Left lung (tissue), 4 donors: ENCODE measurements at regions not wholly inside any gene's neighbourhood (a gene's known extent, or its start where the extent isn't known, plus 50 kb on each side); places are given as distances from the start of the nearest gene placed in this dataset.

Experiments
- ATAC-seq: fragments of 200-7000 bp; cut with Tn5 transposase; one replicate; pipeline ENCODE4 v1.9.1; 2020; ENCODE audit warnings: moderate library complexity
- DNase-seq, 4 donors: peaks; one replicate each; pipeline ENCODE4 v3.0.0-alpha.2; 2013 to 2020
- H3K27ac ChIP-seq, 2 donors: fragments of 200-600 bp; sonication (generic) in 1 of 2; one replicate each; pipeline versions ENCODE4 v1.5.0 to v1.8.0; 2020 to 2021
- H3K27me3 ChIP-seq, 2 donors: fragments of 200-600 bp; sonication (generic) in 1 of 2; one replicate each; pipeline versions ENCODE4 v1.5.0 to v1.8.0; 2020 to 2021
- H3K36me3 ChIP-seq, 2 donors: fragments of 200-600 bp; sonication (generic) in 1 of 2; one replicate each; pipeline versions ENCODE4 v1.5.0 to v1.8.0; 2020 to 2021
- H3K4me1 ChIP-seq, 2 donors: fragments of 200-600 bp; one replicate each; pipeline ENCODE4 v1.8.0; 2021
- H3K4me3 ChIP-seq, 2 donors: fragments of 200-600 bp; sonication (generic) in 1 of 2; one replicate each; pipeline versions ENCODE4 v1.5.0 to v1.8.0; 2020 to 2021; ENCODE audit warnings: mild to moderate bottlenecking in 1 of 2
- H3K9me3 ChIP-seq, 2 donors: fragments of 200-600 bp; sonication (generic) in 1 of 2; one replicate each; pipeline versions ENCODE4 v1.5.0 to v1.8.0; 2020 to 2021
- intact Hi-C, 2 donors: fragments of 100-400 bp; cut with DNase I; formaldehyde crosslinking; loops; one replicate each; pipeline versions ENCODE4 v1.11.2 to v1.14.2; 2022
- TF ChIP-seq, protein P1 (sequence below), 2 donors: fragments of 200-600 bp; sonication (generic) in 1 of 2; IDR thresholded peaks; one replicate each; pipeline versions ENCODE4 v1.5.0 to v1.8.0; 2021; ENCODE audit warnings: antibody characterized with exemption in 2 of 2
- donor health status: DM: no; HTN: yes; CAD: no.
- donor health status: DM: no; HTN: no; CAD: no.

DNA sequence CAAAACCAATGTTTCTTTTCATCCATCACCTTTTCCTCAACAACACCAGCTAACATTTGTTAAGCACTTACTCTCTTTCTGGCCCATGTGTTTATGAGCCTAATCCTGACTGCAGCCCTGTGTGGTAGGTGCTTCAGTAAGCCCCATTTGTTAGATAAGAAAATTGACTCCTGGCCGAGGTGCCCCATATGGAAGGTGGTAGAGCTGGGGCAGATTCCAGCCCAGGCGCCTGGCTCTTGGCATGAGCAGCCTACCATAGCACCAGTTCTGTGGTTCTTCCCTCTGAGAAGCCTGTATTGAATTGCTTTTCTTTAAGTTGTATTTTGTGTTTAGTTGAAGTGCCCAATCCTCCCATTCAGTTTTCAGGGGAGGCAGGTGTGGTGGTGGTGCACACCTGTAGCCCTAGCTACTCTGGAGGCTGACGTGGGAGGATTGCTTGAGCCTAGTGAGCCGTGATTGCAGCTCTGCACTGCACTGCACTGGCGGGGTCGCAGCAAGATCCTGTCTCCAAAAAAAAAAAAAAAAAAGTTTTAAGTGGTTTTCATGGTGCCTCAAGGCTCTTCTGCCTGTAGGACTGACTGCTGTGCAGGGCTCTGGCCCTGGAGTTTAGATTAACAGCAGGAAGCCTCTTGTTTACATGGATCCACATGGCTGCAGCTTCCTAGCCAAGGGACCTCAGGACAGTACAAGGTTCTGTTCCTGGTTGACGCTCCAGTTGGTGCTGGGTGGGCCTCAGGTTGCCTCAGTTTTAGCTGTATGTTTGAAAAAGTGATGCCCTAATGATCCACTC, 125.9 kb downstream of the MRPS6 start:
- Histone ChIP-seq H3K27me3 (no peaks in the 10 kb centered on the region), H3K9me3 (no peaks in the 10 kb centered on the region), H3K36me3 (no peaks in the 10 kb centered on the region), H3K4me1 (peaks cover 3 to 61% of the 10 kb centered on the region in 2 donors), H3K27ac (peak overlapping the region in 1 of 2 donors; percentile 95), H3K4me3 (no peak overlapping the region)
- intact Hi-C loops = no loop called here
- ATAC-seq = no peak
- DNase-seq = no peak
- TF ChIP-seq, protein P1, sequence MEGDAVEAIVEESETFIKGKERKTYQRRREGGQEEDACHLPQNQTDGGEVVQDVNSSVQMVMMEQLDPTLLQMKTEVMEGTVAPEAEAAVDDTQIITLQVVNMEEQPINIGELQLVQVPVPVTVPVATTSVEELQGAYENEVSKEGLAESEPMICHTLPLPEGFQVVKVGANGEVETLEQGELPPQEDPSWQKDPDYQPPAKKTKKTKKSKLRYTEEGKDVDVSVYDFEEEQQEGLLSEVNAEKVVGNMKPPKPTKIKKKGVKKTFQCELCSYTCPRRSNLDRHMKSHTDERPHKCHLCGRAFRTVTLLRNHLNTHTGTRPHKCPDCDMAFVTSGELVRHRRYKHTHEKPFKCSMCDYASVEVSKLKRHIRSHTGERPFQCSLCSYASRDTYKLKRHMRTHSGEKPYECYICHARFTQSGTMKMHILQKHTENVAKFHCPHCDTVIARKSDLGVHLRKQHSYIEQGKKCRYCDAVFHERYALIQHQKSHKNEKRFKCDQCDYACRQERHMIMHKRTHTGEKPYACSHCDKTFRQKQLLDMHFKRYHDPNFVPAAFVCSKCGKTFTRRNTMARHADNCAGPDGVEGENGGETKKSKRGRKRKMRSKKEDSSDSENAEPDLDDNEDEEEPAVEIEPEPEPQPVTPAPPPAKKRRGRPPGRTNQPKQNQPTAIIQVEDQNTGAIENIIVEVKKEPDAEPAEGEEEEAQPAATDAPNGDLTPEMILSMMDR (IDR thresholded peaks at IDR 0.05) = no peak

DNA sequence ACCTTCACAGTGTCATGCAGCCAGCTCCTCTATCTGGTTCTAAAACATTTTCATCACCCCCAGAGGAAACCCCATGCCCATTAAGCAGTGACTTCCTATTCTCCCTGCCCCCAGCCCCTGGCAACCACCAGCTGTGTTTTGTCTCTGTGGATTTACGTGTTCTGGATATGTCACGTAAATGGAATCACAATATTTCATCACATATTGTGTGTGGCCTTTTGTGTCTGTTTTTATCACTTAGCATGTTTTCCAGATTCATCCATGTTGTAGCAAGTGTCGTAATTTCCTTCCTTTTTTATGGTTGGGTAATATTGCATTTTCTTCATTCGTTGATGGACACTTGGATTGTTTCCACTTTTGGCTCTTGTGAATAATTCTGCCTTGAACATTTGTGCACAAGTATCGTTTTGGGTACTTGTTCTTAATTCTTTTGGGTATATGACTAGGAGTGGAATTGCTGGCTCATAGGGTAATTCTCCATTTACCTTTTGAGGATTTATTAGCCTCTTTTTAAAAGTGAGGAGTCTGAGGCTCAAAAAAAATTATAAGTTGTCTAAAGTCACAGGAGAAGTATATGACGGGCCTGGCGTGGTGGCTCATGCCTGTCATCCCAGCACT, 127.0 kb downstream of the MRPS6 start:
- Histone ChIP-seq H3K4me3 (no peak overlapping the region), H3K4me1 (peaks cover 3 to 71% of the 10 kb centered on the region in 2 donors), H3K36me3 (no peaks in the 10 kb centered on the region), H3K27me3 (no peaks in the 10 kb centered on the region), H3K27ac (peak overlapping the region; percentile 9 to 95), H3K9me3 (no peaks in the 10 kb centered on the region)
- no peak for DNase-seq
- TF ChIP-seq, protein P1 (IDR thresholded peaks at IDR 0.05) = no peak
- ATAC-seq = no peak
- intact Hi-C loops = no loop called here

DNA sequence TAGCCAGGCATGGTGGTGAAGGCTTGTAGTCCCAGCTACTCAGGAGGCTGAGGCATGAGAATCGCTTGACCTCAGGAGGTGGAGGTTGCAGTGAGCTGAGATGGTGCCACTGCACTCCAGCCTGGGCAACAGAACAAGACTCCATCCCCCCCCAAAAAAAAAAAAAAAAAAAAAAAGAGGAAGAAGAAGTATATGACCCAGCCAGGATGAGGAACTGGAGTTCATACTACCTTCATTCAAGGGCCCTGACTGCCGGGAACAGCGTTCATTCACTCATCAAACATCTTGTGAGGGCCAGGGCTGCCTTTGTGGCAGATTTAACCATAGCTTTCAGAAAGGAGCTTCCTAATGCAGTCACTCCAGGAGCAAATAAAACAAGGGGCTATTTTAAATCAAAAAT, 127.6 kb downstream of the MRPS6 start:
- no peaks in the 10 kb centered on the region for H3K36me3 ChIP-seq
- H3K4me3 ChIP-seq = no peak overlapping the region
- intact Hi-C loops = no loop called here
- H3K27ac ChIP-seq = peak overlapping the region; percentile 53 to 95
- H3K4me1 ChIP-seq = peaks cover 3 to 77% of the 10 kb centered on the region in 2 donors
- ATAC-seq (peak; percentile 7), DNase-seq (no peak)
- TF ChIP-seq, protein P1 (IDR thresholded peaks at IDR 0.05) = no peak
- H3K9me3 ChIP-seq = no peaks in the 10 kb centered on the region
- no peaks in the 10 kb centered on the region for H3K27me3 ChIP-seq

DNA sequence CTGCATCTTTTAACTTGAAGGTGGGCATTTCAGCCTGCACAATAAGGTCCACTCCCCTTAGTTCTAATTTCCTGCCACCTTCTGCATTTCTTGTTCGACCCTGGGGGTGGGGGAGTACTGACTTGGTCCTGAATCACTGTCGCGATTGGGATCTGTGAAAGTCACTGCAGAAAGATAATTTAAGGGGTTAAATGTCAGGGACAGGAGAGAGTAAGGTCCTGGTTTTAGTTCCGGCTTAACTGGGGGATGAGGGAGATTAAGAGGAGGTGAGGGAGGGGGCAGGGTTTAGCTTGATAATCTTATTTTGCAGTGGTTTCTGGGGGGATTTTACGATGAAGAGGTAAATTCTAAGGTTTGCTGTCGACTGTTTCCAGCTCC, 128.1 kb downstream of the MRPS6 start:
- peak overlapping the region; percentile 53 to 95 for H3K27ac ChIP-seq
- no peaks in the 10 kb centered on the region for H3K36me3 ChIP-seq
- H3K4me1 ChIP-seq = peaks cover 3 to 81% of the 10 kb centered on the region in 2 donors
- DNase-seq (no peak), ATAC-seq (no peak)
- intact Hi-C loops = no loop called here
- H3K9me3 ChIP-seq = no peaks in the 10 kb centered on the region
- peak overlapping the region; percentile 28 to 36 for H3K4me3 ChIP-seq
- H3K27me3 ChIP-seq = no peaks in the 10 kb centered on the region
- TF ChIP-seq, protein P1 (IDR thresholded peaks at IDR 0.05) = no peak

DNA sequence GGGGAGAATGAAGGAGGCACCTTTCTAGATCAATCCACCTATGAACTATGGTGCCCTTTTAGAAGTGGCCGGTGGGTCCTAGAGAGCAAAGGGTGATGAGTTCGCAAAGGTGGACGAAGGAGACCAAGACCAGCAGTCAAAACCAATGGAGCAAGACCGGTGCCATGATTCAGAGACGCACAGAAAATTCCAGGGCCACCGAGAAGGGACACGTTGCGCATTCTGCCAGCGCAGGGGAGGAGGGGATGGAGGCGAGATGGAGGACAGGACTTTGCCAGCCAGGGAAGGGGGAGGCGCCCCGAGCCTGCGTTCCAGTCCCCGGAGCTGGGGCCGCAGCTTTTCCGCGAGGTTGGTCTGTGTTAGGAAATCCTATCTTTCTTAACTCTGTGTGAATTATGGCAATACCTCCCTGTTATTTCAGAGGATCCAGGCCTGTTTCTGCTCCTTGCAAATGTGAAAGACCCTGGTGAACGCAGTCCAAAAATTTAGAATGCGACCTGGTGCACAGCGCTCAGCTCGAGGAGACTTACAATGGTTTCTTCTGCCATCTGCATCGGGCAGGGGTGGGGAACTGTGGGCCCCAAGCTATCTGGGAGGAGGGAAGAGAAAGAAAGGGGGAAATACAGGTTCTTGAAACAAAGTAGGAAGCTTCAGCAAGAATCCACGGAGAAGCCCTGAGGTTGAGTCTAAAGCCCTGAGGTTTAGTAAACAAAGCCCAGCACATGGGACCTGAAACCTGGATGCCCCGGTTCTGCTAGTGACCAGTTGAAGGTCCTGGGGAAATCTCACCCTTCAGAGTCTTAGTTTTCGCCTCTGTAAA, 129.4 kb downstream of the MRPS6 start:
- ATAC-seq = peak; percentile 51
- intact Hi-C loops = no loop called here
- H3K27ac ChIP-seq = peak overlapping the region; percentile 33 to 95

More for the DNA sequence above, 129.4 kb downstream of the MRPS6 start:
- DNase-seq = peak in 1 of 4 donors; percentile 91
- TF ChIP-seq, protein P1 (IDR thresholded peaks at IDR 0.05) = no peak
- Histone ChIP-seq H3K27me3 (no peaks in the 10 kb centered on the region), H3K4me1 (peaks cover 3 to 83% of the 10 kb centered on the region in 2 donors), H3K9me3 (no peaks in the 10 kb centered on the region), H3K4me3 (peak overlapping the region; percentile 11 to 36), H3K36me3 (no peaks in the 10 kb centered on the region)
